Stimulated activated CD8-positive, alpha-beta memory T cell treated with anti-CD3 and anti-CD28 coated beads, Interleukin-7, amount 100 ng/mL, for 1 hour (primary cell): ENCODE measurements at regions not wholly inside any gene's neighbourhood (a gene's known extent, or its start where the extent isn't known, plus 50 kb on each side); places are given as distances from the start of the nearest gene placed in this dataset.

Experiments
- DNase-seq, 2 donors: peaks; one replicate each; pipeline ENCODE4 v3.0.0-alpha.2; 2020; ENCODE audit warnings: low read depth in 2 of 2

DNA sequence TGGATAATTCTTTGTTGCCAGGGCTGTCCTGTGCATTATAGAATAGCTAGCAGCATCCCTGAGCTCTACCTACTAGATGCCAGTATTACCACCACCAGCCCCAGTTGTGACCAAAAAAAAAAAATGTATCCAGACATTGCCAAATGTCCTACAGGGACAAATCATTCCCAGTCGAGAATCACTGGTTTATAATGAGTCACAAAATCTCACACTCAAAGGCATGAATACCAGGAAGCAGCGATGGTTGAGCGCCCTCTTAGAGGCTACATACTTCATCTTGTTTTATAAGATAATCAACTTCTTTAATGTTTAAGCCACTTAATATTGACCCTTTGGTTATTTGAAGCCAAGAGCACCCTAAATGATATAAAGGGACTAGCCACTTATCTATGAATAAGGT is 297.3 kb downstream of the DHX15 start:
- DNase-seq: no peak

- no peak for DNase-seq
These were observed 298.6 kb downstream of the DHX15 start for GRCh38 chr4:24285759-24286158.

DNA sequence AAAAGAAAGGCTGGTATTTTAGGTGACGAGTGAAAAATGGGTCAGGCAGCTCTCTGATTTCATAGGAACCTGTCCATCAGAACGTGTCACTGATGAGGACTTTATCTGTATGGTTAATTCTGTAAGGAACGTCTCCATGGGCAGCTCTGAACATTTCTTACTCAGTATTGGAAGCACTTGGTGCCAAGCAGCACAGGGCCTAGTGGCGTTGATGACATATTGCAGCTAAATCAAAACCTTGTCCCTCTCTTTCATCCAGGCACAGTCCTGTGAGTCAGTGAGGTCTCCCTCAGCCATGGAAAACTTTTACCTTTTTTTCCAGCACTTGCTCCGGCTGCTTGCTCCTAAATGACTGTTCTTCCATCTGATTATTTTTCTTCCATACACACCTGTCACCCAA is 301.9 kb downstream of the DHX15 start:
- DNase-seq: no peak

GRCh38 chr4:24279911-24280375 is 304.4 kb downstream of the DHX15 start:
- DNase-seq: no peak

DNA sequence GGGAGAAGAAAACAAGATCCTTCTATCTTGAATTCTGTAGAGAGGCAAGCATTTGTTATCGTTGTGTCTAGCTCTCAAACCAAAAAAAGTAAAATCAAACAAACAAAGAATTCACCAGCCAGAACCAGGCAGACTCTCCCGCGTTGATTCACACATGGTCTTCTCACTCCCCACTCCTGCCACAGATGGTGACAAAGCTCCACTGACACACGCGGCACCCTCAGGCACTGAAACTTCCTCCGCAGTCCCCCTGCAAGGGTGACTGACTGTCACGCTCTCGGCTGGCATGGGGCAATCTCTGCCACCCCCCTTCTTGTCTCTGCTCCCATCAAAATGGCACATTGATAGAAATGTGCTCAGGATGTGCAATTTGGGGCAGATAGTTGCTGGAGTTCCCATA is 304.9 kb downstream of the DHX15 start:
- no peak for DNase-seq

DNA sequence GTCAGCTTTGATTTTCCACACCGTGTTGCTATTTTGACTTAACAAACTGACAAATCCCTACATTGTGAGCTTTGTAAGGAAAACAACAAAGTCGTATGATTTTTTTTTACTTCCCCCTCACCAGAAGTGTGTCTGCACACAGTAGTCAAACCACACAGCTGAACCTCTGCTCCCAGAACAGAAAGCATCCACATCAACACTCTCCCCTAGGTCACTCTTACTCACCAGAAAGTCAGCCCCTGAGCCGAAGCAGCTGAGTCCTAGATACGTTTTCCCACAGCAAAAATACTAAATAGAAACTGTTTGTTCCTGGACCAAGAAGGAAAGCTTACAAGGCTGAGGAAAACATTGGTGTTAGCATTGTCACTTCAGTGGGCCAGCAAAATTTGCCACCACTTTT is 305.7 kb downstream of the DHX15 start:
- no peak for DNase-seq

- DNase-seq: no peak
These were observed 309.9 kb downstream of the DHX15 start for GRCh38 chr4:24274381-24274941.

DNA sequence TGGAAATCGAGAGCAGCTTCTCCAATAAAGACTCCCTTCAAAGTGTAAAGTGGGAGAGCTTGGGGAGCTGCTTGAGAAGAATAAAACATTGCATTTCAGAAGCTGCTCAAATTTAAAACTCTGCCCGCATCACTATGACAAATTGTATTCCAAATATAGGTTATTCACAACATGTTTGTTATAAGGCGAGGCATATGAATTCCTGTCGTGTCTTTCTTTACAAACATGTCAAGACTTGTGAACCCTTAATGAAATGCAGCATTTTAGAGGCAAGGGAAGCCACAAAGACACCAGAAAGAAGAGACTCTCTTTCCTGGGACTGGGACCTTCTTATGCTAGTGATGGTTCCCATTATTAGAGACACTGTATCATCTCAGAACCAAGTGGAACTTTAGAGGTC is 311.2 kb downstream of the DHX15 start:
- DNase-seq: no peak

- DNase-seq: no peak
These were observed 317.2 kb downstream of the DHX15 start for GRCh38 chr4:24266951-24267722.

DNA sequence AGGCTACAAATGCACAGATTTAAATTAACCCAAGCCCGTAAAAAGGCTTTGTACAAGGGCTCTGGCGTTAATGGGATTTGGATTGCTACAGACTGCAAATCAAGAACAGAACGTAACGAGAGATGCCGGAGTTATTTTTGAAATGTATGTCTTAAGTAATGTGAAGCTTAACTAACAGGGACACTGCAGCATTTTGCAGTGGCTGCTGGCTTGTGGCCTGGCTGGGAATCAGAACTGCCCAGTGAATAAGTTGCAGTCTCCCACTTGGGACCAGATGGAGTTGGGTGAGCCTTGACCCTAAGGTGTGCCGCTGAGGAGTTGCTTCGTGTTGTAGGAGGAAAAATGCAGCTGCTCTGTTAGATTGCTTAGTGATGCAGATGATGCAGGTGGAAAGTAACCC is 318.4 kb downstream of the DHX15 start:
- DNase-seq: no peak

DNA sequence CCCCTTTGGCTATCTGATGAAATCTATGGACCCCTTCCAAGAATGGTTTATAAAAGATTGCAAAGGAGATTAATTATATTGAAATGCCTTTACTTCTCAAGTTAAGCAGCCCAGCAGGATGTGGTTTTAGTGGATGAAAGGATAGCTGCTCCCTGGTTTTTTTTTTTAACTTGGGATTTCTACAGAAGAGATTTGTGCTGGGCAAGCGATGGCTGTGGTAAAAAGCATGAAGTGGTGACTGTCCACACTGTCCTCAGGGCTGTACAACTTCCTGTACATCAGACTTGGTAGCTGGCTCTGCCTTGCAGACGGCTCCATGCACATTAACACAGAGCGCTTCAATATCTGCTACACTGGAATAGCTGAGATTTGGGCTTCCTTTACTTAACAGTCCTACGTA is 321.7 kb downstream of the DHX15 start:
- no peak for DNase-seq

DNA sequence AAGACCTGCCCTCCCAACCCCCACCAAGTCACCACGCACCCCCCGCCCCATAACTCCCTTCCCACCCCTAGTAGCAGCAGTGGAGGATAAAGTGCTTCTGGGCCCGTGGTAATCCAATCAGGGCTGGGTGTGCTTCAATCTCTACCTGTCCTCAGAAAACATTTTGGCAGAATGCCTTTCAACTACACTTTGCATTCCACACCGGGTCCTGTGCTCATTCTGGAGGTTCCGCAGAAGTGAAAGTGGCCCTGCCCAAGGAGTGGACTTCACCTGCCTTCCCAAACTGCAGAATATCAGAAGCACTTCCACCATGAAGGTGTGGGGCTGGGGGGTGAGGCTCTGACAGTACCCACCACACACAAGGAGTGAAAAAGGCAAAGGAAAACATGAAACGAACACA is 322.3 kb downstream of the DHX15 start:
- no peak for DNase-seq

GRCh38 chr4:24260923-24261564 is 323.3 kb downstream of the DHX15 start:
- no peak for DNase-seq

GRCh38 chr4:24260133-24260715 is 324.1 kb downstream of the DHX15 start:
- DNase-seq: no peak

DNA sequence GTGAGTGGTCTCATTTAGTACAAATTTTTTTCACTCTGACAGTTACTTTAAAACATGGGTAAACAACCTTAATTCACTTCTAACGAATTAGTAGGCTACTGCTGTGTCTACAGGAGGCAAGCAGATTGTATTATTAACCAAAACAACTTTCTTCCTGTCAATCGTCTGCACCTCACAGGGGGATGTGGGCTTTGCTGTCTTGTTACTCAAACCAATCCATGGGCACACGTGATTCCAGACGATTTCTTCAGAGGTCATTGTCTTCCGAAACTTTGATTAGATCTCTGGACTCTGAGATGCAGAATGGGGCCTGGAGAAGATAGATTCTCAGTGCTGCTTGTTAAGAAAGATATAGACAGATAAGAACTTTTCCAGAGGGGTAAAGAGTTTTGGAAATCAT is 327.8 kb downstream of the DHX15 start:
- no peak for DNase-seq

- no peak for DNase-seq
These were observed 328.3 kb downstream of the DHX15 start for GRCh38 chr4:24256066-24256465.

- no peak for DNase-seq
These were observed 332.2 kb downstream of the DHX15 start for GRCh38 chr4:24252121-24252520.

DNA sequence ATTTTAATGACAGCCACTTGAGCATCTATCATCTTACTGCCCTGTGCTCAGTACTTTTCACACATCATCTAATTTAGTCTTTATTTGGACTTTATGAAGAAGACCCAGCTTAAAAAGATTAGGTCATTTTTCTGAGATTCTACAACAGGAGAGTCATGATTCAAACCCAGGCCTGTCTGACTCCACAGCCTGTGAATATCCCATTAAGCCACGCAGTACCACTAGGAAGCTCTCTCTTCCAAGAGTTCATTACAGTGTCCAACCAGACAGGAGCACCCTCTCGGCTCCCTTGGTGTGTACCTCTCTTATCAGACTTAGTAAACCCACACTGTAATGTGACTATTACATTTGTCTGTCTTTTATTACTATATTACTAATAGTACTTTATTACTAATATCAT is 332.8 kb downstream of the DHX15 start:
- no peak for DNase-seq

- DNase-seq: no peak
These were observed 334.4 kb downstream of the DHX15 start for GRCh38 chr4:24249972-24250371.

- DNase-seq: no peak
These were observed 335.4 kb downstream of the DHX15 start for GRCh38 chr4:24248674-24249630.

DNA sequence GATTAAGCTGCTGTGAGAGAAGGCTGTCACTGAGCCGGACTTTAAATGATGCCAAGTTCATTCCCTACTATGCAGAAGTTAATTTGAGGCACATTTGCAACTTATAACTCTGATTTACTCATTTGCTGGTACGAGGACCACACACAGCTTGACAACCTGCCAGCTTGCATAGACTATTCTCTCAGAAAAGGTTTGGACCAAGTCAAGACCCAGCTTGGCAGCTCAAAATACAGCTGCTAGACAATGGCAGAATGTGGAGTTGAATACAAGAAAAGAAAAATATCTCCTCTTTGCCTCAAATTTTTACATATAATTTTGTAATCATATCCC is 338.9 kb downstream of the DHX15 start:
- no peak for DNase-seq
